Activated CD8-positive, alpha-beta memory T cell treated with anti-CD3 and anti-CD28 coated beads, Interleukin-2, amount 50 U/mL, for 24 hours (primary cell): ENCODE measurements at regions not wholly inside any gene's neighbourhood (a gene's known extent, or its start where the extent isn't known, plus 50 kb on each side); places are given as distances from the start of the nearest gene placed in this dataset.
"Not testable (repeated sequence)": the region's sequence is repeated elsewhere in the genome, so short reads cannot be mapped to it uniquely, and the experiment has no call there.

Experiments
- DNase-seq: peaks from one replicate; pipeline ENCODE4 v3.0.0-alpha.2; 2020; ENCODE audit errors: extremely low read depth

DNA sequence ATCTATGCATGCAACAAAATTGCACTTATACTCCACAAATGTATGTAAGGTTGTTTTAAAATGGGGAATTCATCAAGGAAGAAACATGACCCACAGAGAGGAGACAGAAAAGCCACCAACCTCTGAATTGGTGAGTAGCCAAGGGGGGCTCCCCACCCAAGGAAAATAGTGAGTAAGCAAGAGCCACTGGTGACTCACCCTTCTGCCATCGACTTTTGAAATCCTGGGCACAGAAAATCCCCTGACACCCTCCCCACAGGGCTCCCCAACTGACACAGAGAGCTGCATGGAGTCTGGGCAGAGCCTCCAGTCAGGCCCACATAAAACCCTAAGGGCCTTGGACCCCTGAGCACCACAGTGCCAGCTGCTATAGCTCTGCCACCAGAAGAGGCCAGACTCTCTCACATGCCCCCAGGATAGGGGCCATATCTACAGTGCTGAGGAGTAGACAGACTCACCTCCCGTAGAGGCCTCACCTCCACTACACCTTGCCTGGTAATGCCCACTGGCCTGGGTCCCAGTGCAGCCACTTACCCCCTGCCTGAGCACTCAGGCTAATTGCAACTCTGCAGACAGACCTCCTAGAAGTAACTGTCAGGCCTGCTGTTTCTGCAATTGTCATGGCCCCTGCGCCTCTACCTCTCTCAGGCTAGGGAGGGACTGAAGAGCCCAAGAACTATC, 244.7 kb upstream of the WSB1 start:
- no peak for DNase-seq

DNA sequence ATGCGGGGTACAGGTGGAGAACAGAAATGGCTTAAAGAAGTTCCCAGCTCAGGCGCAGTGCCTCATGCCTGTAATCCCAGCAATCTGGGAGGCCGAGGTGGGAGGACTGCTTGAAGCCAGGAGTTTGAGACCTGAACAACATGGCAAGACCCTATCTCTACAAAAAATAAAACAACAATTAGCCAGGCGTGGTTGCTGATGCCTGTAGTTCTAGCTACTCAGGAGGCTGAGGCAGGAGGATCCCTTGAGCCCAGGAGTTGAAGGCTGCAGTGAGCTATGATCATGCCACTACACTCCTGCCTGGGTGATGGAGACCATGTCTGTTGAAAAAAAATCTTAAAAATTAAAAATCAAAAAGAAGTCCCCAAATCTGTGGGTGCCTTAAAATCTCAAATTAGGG, 228.3 kb upstream of the WSB1 start:
- DNase-seq = no peak

DNA sequence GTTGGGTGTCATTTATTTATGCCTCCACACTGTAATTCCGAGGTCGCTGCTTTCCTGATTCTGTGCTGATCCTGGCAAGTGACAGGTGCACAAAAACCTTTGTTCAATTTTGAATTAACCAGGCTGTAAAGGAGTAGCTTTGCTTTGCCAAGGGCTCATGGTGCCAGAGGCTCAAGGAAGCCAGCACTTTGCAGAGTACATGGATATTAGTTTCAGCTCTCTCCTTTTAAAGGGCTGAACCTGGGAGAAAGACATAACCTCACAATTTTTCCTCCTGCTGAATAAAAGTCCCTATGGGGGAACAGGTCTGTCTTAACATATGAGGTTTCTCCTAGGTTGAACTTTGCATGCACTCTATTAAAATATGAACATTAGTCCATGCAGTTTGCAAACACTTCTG, 227.6 kb upstream of the WSB1 start:
- no peak for DNase-seq

- no peak for DNase-seq
Measured at GRCh38 chr17:27069842-27070508, 223.9 kb upstream of the WSB1 start.

DNA sequence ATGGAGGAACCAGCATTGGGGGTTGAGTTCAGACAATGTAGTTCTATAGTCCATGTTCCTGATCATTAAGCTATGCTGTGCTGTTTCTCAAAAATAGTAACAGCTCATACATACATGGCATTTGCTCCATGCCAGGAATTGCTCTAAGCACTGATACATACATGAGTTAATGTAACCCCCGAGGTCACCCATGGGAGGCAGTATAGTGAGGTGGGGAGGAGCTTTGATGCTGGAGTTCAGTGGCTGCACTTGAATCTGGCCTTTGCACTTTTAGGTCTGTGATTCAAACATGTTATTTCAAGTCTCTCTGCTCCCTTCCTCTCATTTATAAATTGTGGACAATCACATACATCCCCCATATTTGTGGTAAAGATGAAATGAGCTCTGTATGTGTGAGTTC, 223.1 kb upstream of the WSB1 start:
- DNase-seq = no peak

- no peak for DNase-seq
Measured at GRCh38 chr17:27072885-27073284, 221.0 kb upstream of the WSB1 start.

DNA sequence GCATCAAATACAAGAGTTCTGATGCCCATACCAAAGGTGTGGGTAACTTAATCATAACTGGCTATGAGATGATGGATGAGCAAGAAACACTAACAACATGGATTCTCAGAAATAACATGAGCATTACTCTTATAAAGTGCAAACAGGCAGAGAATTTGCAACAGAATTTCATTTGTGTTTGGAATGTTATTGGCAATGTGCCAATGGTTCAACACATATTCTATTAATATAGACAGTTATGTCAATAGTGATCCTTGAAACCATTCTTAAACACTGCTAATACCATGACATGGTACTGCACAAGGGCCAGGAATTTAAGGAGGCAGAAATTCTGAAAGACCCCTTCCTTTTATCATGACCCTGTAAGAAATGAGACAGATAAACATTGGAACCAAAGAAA, 217.1 kb upstream of the WSB1 start:
- no peak for DNase-seq

- no peak for DNase-seq
Measured at GRCh38 chr17:27078296-27078695, 215.6 kb upstream of the WSB1 start.

GRCh38 chr17:27079660-27080059, 214.3 kb upstream of the WSB1 start:
- DNase-seq = no peak

DNA sequence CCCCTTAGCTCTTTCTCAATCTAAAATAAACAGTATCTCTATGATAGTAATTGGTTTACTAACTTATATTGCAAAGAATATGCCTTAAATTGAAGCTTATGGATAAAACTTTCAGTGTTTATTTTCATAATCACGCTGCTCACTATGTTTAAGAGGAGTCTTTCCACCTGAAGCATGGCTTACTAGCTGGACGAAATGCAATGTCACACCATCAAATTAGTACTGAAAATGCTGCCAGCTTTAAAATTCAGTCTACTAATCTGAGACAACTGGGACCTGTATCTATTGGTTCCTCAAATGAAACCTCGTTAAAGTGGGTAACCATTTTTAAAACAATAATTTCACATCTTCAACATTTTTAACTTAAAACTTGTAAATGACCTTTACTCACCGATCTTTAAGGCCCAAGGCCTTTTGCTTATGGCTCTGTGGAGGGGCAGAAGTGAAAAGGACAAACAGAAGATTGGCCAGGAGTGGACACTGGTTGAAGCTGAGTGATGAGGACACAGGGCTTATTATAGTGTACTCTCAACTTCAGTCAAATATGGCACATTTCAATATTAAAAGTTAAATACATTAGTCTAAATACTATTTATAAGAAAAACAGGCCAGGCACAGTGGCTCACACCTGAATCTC, 212.8 kb upstream of the WSB1 start:
- no peak for DNase-seq

GRCh38 chr17:27082023-27082774, 211.7 kb upstream of the WSB1 start:
- no peak for DNase-seq

GRCh38 chr17:27082775-27083154, 211.1 kb upstream of the WSB1 start:
- no peak for DNase-seq

DNA sequence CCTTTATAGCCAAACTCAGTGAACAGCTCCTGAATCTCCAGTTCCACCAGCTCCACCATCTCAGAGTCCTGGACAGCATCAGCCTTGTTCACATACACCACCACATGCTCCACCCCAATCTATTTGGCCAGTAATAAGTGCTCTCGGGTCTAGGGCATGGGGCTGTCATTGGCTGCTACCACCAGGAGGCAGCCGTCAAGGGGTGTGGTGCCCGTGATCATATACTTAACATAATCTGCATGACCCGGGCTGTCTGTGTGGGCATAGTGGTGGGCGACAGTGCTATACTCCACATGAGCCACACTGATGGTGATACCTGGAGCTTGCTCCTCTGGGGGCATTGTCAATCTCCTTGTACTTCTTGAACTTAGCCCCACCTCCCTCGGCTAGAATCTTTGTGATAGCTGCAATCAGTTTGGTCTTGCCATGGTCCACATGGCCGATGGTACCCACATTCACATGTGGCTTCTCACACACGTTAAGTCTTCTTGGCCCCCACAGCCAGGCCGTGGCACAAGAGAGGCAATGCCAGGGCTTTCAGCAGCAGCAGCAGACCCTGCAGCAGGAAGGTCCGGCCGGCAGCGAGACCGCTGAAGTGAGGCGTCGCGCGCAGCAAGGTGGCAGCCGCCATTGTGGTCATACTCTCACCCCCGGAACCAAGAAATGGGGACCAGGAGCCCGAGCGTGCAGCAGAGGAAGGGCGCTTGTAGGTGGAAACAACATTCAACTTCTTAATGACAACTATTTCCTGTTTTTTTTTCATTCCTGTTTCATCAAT, 210.3 kb upstream of the WSB1 start:
- DNase-seq = no peak

DNA sequence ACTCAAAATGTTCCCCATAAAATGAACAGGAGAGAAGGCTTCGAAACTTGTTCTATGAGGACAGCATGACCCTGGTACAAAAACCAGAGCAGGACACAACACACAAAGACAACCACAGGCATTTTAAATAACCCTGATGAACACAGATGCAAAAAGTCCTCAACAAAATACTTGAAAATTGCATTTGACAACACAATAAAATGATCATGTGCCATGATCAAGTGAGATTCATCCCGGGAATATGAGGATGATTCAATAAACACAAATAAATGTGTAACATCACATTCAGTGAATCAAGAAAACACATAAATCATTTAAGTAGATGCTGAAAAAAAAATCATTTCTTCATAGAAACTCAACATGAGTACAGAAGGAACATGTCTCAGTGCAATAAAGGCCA, 208.4 kb upstream of the WSB1 start:
- DNase-seq = no peak

GRCh38 chr17:27086526-27086925, 207.4 kb upstream of the WSB1 start:
- no peak for DNase-seq

GRCh38 chr17:27087935-27088766, 205.8 kb upstream of the WSB1 start:
- no peak for DNase-seq

DNA sequence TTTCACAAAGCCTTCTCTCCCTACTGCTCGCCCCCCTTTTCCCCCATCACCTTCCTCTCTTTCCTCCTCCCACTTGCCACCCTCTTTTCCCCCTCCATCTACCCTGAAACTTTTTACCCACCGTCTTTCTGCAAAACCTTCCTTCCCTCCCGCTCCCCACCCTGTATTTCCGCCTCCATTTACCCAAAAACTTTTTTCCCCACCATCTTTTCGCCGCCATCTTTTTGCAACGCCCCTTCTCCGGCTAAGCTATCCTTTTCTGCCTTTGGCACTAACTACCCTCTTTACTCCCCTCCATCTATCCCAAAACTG, 205.2 kb upstream of the WSB1 start:
- no peak for DNase-seq

GRCh38 chr17:27089079-27089928, 204.6 kb upstream of the WSB1 start:
- DNase-seq = not testable (repeated sequence)

- no peak for DNase-seq
Measured at GRCh38 chr17:27089929-27090247, 204.0 kb upstream of the WSB1 start.

DNA sequence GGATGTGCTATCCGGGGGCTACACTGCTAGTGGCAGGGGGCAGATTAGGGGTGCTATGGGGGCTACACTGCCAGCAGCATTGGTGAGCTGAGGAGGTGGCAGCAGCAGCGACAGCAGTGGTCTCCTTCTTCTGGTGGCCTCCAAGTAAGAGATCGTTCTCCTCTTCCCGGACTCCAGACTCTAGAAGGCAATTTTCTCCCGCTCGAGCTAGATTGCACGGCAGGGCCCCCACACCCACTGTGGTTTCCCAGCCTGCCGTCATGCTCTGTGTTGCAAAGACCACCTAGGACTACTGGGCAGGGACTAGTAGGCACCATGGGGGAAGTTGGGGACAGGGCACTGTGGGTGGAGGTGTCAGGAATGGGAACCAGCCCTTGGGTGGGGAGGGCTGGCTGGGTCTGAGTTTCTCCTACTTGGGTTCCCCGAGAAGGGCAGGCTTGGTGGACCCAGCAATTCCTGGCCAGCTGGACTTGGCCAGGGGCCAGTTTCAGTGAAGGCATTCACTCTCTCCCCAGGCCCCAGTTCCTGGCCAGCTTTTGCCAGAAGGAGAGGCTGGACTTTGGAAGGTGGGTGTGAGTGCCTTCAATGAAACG, 203.4 kb upstream of the WSB1 start:
- DNase-seq = not testable (repeated sequence)
